C4-2B (cell line): ENCODE measurements at regions not wholly inside any gene's neighbourhood (a gene's known extent, or its start where the extent isn't known, plus 50 kb on each side); places are given as distances from the start of the nearest gene placed in this dataset.
"Not testable (repeated sequence)": the region's sequence is repeated elsewhere in the genome, so short reads cannot be mapped to it uniquely, and the experiment has no call there.

ENCODE experiments used
- H3K27ac ChIP-seq: fragments of 450-650 bp; 2 replicates; pipeline ENCODE4 v1.5.1; 2017
- ZFX ChIP-seq: fragments of 450-650 bp; IDR thresholded peaks from 2 replicates; pipeline ENCODE4 v1.6.1; 2017
- TF ChIP-seq, protein P1 (sequence below): fragments of 450-650 bp; conservative IDR thresholded peaks from 2 replicates; pipeline ENCODE4 v1.5.1; 2017; ENCODE audit warnings: mild to moderate bottlenecking

DNA sequence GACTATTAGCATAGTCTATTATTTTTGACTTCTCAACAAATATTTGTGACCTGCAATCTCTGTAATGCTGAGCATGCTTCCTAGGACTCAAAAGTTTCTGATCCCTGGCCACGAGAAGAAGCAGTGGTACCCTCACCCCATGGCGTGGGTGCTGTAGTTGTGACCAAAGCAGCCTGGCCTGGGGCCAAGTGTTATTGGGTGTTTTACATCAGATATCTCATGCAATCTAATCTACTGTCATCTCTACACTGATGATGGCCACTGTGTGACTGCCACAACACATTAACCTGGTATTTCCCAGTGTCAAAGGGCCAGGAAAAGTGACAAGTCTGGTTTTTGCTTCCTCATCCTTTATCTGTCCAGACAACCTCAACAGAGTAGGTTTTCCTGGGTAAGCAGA lies 80.8 kb upstream of the WIPF1 start:
- H3K27ac ChIP-seq = no peak overlapping the region
- TF ChIP-seq, protein P1, sequence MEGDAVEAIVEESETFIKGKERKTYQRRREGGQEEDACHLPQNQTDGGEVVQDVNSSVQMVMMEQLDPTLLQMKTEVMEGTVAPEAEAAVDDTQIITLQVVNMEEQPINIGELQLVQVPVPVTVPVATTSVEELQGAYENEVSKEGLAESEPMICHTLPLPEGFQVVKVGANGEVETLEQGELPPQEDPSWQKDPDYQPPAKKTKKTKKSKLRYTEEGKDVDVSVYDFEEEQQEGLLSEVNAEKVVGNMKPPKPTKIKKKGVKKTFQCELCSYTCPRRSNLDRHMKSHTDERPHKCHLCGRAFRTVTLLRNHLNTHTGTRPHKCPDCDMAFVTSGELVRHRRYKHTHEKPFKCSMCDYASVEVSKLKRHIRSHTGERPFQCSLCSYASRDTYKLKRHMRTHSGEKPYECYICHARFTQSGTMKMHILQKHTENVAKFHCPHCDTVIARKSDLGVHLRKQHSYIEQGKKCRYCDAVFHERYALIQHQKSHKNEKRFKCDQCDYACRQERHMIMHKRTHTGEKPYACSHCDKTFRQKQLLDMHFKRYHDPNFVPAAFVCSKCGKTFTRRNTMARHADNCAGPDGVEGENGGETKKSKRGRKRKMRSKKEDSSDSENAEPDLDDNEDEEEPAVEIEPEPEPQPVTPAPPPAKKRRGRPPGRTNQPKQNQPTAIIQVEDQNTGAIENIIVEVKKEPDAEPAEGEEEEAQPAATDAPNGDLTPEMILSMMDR = no peak
- no peak for TF ChIP-seq ZFX

DNA sequence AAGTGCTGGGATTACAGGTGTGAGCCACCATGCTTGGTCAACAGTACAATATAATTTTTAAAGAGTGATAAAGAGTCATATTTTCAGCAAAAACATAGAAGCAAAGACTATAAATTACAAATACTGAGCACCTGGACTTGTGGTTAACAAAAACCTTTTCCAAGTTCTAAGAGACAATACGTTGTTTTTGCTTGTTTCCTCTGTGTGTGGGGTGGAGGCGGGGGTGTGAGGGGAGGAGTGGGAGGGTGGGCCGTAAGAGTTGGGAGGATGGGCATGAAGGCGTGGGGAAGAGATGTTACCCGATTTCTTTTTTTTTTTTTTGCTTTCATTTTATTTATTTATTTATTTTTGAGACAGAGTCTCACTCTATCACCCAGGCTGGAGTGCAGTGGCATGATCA lies 78.0 kb upstream of the WIPF1 start:
- TF ChIP-seq, protein P1 = no peak
- no peak overlapping the region for H3K27ac ChIP-seq

DNA sequence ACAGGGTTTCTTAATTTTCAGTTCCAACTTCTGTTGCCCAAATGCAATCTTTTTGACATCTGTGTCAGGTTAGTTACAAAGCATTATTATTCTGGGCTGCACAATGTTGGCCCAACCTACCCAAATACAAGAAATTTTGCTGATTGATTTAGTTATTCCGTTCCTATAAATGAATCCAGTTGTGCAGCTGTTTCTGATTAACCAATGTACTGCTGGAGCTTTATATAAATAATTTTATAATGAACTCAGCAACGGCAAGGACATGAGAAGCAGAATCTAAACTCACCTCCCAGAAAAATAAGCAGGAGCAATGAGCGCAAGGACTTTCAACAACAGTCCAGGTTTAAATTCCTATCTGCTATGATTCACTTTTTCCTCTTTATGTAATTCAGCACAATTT lies 76.3 kb upstream of the WIPF1 start:
- TF ChIP-seq ZFX = no peak
- TF ChIP-seq, protein P1 = no peak
- H3K27ac ChIP-seq = no peak overlapping the region

DNA sequence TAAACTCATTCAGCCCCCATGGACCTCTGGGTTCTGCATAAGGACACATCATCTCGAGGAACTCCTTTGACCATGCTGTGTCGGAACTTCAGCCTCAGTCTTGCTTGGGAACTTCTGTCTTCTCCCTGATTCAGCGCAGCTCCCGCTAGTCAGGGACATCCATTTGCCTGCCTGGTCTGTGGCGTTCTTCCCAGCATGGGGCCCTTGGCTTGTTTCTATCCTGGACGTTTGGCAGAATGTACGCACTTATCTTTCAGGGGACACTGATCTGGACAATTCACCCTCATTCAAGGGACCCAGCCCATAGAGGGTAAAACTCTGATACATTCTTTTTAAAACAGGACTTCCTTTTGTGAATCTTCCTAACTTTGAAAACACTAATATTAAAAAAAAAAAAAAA lies 75.8 kb upstream of the WIPF1 start:
- no peak overlapping the region for H3K27ac ChIP-seq
- no peak for TF ChIP-seq ZFX
- TF ChIP-seq, protein P1 = no peak

DNA sequence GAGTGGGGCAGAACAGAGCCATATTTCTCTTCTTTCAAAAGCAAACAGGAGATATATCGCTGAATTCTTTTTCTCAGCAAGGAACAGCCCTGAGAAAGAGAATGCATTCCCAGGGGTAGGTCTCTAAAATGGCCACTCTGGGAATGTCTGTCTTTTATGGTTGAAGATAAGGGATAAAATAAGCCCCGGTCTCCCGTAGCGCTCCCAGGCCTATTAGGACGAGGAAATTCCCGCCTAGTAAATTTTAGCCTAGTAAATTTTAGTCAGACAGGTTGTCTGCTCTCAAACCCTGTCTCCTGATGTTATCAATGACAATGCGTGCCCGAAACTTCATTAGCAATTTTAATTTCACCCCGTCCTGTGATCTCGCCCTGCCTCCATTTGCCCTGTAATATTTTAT lies 73.9 kb upstream of the WIPF1 start:
- H3K27ac ChIP-seq = not testable (repeated sequence)

DNA sequence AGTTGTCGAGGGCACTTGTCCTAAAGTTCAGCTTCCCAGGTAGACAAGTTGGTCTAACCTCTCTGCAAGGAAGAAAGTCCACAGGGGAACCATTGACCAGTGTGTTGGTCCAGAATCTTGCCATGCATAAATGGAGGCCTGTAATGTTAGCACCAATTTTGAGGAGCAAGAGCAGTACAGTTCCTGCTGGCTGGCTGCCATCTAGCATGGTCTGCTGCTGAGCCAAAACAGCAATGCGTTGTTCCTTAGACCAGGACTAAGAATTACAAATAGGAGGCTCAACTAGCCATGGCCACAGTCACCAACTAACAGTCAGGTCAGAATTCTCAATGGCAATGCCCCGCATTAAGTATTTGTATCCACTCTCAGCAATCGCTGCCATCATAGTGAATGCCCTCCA lies 72.8 kb upstream of the WIPF1 start:
- TF ChIP-seq, protein P1 = no peak
- TF ChIP-seq ZFX = no peak
- no peak overlapping the region for H3K27ac ChIP-seq

DNA sequence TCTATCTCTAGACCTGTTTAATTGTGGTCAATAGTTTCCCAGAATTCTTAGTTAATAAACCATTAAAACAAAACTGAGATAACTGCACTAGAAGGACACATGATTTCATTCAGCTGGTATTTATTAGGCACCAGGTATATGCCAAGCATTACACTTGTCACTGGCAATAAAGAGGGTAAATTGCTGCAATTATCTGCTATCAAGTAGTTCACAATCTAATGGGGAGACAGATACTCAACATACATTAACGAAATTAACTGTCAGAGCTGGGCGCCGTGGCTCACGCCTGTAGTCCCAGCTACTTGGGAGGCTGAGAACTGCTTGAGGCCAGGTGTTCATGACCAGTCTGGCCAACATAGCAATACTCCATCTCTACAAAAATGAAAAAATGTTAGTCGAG lies 71.7 kb upstream of the WIPF1 start:
- no peak for TF ChIP-seq ZFX
- TF ChIP-seq, protein P1 = no peak
- no peak overlapping the region for H3K27ac ChIP-seq

DNA sequence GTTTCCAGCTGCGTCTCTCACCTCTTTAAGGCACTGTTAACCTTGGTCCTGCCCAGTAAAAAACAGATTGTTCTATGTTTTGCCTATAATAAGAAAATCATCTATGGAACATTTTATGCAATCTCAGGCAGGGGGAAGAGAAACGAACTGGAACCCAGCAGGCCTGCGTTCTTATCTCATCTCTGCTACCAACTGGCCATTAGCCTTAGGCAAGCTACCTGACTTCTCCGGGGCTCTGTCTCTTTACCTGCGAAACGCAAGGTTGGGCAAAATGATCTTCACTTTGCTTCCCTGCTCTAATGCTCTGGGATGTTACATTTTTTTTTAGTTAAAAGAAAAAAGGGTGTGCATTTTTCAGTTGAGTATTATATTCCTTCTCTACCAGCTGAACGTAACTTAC lies 70.5 kb upstream of the WIPF1 start:
- TF ChIP-seq, protein P1 = no peak
- no peak for TF ChIP-seq ZFX
- no peak overlapping the region for H3K27ac ChIP-seq
